NCI-H146 (cell line): ENCODE measurements at regions not wholly inside any gene's neighbourhood (a gene's known extent, or its start where the extent isn't known, plus 50 kb on each side); places are given as distances from the start of the nearest gene placed in this dataset.

ENCODE experiments used
- DNase-seq: peaks from one replicate; lab custom pipeline; 2025; lab: John Stamatoyannopoulos, UW

- DNase-seq, result no peak
Measured at GRCh38 chr13:105527127-105527526, 1008.3 kb downstream of the EFNB2 start.

DNA sequence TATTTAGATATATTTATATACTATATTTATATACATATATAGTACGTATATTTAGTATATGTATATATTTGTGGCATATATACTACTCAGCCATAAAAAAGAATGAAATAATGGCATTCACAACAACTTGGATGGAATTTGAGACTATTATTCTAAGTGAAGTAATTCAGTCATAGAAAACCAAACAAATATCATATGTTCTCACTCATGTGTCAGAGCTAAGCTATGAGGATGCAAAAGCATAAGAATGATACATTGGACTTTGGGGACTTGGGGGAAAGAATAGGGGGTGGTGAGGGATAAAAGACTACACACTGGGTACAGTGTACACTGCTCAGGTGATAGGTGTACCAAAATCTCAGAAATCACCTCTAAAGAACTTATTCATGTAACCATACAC is 1015.7 kb downstream of the EFNB2 start:
- no peak for DNase-seq

GRCh38 chr13:105518086-105518485 is 1017.4 kb downstream of the EFNB2 start:
- no peak for DNase-seq

GRCh38 chr13:105514401-105514800 is 1021.1 kb downstream of the EFNB2 start:
- DNase-seq, result no peak

- no peak for DNase-seq
Measured at GRCh38 chr13:105513448-105513847, 1022.0 kb downstream of the EFNB2 start.

GRCh38 chr13:105509981-105510762 is 1025.3 kb downstream of the EFNB2 start:
- no peak for DNase-seq

DNA sequence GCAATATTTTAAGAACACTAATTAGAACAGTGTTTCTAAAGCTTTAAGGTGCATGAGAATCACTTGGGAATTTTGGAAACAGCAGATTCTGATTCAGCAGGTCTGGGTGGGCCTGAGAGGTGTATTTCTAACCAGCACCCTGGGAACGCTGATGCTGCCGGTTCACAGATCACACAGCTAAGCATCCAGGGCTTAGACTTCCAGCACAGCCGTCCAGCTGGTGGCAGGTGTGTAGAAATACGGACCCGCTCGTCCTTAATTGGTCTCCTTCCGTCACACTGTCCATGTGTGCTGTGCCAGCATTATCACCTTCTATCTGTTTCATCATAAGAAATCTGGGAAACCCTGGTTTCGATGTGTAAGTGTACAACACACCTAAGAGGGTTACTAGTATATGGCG is 1029.0 kb downstream of the EFNB2 start:
- peak; percentile 1 for DNase-seq

DNA sequence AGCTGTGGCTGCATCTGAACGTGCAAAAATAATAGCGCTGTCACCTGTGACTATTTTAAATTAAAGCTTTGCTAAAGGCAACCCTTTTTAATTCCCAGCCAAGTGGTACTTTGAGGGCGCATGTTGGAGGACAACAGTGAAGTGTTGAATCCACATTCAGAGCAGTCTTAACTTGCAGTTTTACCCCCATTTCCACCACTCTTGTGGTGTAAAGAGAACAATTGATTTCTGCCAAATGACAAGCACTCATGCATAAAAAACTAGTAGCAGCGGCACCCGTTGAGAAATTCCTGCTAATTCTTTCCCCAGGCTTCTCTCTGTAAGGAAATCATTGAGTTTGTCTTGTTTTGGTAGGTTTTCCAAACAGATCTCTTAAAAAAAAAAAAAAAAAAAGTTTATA is 1033.3 kb downstream of the EFNB2 start:
- no peak for DNase-seq

DNA sequence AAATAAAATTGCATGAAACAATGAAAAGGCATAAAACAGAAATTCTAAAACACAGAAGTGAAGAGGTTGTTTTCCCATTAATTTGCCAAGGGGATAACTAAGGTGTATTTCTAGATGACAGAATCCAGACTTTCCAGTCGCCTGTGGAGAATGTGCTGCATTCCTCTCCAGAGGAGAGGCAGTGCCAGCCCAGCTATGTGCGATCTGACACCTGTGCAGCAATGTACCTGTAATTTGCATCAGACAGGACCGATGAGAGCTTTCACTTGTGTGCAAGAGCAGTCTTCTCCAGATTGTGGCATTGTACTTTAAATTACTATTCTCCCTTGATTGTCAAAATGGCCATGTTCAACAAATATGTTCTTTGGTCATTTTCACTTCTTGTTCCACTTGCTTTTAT is 1037.9 kb downstream of the EFNB2 start:
- no peak for DNase-seq

- no peak for DNase-seq
Measured at GRCh38 chr13:105492216-105492615, 1043.2 kb downstream of the EFNB2 start.

DNA sequence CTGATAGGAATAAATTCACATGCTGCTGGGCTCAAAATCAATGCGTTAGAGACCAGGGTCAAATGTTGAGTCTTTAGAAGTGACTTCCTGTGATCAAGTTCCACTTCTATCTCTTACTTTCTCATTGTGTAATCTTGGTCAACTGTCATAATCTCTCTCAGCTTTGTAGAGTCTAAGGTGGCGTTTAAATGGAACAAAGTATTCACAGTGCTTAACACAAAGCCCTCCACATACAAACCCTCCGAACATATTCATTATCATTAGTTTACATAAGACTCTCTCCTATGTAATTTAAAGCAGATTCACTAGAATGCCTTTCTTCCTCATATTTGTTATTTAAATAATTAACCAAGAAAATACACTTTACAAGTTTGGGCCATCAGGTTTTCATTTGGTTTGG is 1044.1 kb downstream of the EFNB2 start:
- no peak for DNase-seq

DNA sequence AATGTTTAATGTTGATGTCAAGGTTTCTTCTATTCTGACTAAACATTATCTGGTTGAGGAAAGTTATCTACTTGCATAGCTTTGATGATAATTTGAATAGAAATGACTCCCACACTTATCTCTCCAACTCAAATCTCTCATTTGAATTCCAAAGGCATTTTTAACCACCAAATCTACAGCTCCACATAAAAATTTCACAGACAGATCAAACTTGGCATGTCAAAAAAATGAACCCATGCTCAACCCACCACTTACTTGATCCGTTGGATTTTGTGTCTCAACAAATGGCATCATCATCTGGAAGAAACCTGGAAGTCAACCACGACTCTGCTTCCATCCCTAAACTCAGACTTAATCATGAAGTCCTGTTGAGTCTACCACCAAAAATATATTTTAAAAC is 1050.4 kb downstream of the EFNB2 start:
- DNase-seq, result no peak

- no peak for DNase-seq
Measured at GRCh38 chr13:105474983-105475610, 1060.4 kb downstream of the EFNB2 start.

DNA sequence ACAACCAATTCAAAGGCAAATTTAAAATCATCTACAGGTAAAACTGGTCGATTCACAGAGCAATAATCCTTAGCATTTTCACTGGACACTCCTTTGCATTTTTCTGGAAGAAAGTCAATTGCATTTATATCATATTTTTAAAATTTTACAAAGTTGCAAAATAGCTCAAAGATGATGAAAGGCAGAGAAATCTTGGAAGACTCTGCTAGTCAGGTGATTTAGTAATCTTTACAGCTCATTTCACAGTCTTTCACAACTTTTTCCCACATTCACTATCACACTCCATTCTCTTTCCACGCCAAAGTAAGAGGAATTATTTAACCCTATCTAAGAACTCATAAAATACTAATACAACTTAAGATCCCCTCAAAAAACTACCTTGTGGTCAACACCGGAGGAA is 1063.8 kb downstream of the EFNB2 start:
- no peak for DNase-seq

GRCh38 chr13:105466376-105466775 is 1069.1 kb downstream of the EFNB2 start:
- no peak for DNase-seq

- DNase-seq, result no peak
Measured at GRCh38 chr13:105465745-105466144, 1069.7 kb downstream of the EFNB2 start, which contains the start of gene DAOA. DAOA (plus strand) TSS chr13:105466045.

DNA sequence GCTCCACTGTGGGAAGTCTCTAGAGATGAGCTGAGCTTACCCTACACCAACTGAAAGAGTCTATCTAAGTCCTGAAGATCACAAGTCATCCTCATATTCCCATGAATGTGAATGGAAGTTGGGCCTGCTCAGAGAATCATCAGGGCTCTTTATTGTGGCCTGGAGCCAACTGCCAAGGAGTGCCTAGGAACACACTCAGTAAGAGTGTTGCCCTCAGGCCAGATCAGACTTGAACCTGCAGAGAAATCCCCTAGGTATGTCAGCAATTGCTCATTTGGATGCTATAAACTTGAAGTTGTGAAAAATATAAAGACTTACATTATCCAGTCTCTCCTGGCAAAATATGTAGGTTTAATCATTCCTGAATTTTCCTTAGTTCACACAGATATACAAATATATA is 1070.2 kb downstream of the EFNB2 start:
- no peak for DNase-seq

- no peak for DNase-seq
Measured at GRCh38 chr13:105464249-105464648, 1071.2 kb downstream of the EFNB2 start.

DNA sequence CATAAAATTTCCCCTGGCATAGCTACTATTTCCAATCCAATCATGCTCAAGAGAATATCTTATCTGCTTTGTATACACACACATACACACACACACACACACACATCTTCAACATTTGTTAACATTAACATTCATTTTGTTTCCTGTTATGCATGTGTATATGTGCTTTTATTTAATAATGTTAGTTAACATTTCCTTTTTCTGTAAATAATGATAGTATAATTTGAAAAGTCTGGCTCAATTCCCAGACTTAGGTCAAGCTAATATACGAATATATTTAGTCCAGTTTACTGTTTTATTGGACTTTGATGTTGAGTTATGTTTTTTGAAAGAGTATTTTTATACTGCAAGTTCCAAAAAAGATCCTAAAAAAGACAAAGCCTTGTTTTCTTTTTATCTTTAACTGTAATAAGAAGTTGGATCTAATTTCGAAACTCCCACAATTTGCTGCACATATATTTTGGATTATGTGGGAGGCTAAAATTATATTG is 1072.4 kb downstream of the EFNB2 start:
- no peak for DNase-seq

GRCh38 chr13:105462098-105462497 is 1073.4 kb downstream of the EFNB2 start:
- DNase-seq, result no peak

- no peak for DNase-seq
Measured at GRCh38 chr13:105452895-105453294, 1082.6 kb downstream of the EFNB2 start.

DNA sequence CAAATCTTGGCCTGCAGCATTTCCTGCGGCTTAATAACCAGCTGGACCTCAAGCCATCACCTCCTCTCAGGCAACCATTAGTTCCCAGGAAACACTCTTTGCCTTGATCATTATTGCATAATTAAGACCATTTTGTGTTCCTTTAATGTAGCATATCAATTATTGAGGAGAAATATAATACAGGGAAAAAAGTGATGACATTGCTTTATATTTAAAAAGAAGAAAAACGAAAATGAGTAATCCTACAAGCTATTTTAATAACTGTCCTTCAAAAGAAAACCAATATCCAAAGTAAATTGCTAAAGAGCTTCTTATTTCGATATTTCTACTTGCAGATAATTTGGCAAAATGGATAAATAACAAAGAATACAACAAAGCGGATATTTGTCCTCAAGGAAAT is 1084.7 kb downstream of the EFNB2 start:
- no peak for DNase-seq

- DNase-seq, result no peak
Measured at GRCh38 chr13:105448811-105449210, 1086.7 kb downstream of the EFNB2 start.

DNA sequence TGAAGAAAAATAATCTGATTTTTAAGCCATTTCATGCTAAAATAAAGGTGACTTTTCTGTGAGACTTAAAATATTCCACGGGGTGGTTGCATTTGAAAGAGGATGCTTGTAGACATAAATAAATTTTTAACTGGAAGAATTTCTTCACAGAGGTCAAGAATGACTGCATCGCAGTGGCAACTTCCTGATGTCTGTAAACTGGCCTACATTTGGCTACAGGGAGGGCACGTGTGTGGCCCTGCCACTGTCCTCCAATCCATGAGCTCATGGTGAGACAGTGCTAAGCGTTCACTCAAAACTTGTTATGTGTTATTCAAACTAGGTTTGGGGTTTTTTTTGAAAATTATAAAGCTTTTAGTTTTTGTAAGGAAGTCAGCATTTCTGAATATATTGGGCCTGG is 1089.3 kb downstream of the EFNB2 start:
- DNase-seq, result no peak
